HG02571 (cell line): ENCODE measurements at regions not wholly inside any gene's neighbourhood (a gene's known extent, or its start where the extent isn't known, plus 50 kb on each side); places are given as distances from the start of the nearest gene placed in this dataset.

Experiments used
- ATAC-seq: cut with Tn5 transposase; IDR thresholded peaks from one replicate; pipeline ENCODE4 v1.9.1; 2021; ENCODE audit warnings: mild to moderate bottlenecking, moderate library complexity; ENCODE audit not compliant: unreplicated experiment

DNA sequence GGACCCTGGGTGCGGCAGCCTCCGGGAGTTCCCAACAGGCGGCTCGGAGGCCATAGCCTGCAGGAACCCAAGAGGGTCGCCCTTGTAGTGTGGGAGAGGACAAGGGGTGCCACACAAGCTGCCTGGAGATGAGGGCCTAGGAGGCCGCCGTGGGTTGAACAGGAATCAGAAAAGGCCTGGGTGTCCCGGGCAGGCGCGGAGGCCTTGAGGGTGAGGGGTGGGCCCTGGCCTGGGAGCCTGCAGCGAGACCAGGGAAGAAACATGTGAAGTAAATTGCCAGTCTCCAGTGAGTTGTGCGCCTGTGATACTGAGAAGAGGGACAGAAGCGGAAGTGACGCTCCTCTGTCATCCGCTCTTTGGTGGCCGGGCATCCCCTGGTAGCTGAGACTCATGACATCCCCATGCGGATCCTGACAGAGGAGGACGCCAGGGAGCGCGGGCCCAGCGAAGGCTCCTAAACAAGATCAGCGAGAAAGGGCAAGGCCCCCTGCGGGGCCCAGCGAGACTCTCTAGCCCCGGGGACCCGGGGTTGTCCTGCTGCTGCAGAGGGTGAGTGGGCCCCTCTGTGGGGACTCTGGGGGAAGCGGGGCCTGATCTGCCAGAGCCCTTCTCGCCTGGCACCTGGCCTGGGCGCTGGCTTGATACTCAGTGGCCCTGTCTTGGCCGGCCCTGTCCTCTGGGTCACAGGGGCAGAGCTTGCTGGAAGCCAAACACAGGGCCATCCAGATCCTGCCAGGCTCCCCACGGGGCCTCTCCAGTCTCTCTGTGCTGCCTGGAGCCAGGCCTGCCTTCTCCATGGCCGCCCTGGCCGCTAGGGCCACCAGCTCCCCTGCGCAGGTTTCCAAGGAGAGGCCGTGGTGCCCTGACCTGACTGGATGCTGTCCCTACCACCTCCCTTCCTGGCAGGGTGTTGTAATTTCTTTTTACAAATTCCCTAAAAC lies 788.4 kb downstream of the TLE4 start:
- ATAC-seq, result no peak

DNA sequence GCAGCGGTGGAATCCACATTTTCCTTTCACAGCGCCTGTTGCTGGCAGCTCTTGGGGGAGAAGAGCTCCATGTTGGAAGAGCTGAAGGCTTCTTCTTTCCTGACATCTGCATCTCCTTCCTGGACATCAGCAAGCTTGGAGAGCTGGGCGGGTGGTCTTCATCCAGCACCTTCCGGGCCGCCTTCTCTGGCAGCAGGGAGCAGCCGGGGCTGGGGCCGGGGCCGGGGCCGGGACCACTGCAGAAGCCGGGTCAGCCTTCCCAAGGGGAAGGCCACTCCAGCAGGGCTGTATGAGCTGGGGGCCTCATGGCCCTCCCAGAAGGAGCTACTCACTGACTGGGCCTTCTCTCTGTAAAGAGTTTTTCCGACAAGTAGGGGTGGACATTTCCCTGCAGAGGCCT lies 787.5 kb downstream of the TLE4 start:
- ATAC-seq, result no peak

DNA sequence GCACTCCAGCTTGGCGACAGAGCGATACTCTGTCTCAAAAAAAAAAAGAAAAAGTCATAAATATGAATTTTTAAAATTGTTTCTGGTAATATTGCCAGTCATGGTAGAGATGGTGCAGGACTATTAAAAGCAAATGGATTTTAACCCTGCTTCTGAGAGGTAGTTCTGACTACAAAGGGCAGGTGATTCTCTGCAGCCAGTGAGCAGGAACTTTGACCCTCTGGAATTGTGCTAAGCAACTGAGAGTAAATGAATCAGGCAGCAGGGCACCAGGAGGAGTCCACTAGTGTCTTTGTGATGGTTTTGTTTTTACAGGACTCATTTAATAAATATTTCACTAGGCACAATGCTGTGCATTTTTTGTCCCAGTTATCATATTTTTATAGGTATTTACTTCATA lies 781.2 kb downstream of the TLE4 start:
- no peak for ATAC-seq

DNA sequence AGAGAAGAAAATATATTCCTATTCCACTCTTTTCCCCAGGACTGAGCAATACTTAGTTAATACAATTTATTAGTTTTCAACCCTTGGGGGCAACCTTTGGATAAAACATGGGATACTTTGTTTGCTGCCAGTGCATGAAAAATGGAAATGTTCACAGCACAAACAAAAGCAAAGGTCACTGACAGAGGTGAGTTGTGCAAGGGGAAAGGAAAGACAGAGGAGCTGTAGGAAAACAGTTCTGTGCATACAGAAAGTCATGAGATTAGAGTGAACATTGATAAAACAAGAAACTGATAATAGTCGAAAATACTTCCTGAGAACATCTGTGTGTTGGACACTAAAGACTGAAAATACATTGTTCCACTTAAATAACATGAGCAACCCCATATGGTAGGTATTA lies 779.8 kb downstream of the TLE4 start:
- no peak for ATAC-seq

DNA sequence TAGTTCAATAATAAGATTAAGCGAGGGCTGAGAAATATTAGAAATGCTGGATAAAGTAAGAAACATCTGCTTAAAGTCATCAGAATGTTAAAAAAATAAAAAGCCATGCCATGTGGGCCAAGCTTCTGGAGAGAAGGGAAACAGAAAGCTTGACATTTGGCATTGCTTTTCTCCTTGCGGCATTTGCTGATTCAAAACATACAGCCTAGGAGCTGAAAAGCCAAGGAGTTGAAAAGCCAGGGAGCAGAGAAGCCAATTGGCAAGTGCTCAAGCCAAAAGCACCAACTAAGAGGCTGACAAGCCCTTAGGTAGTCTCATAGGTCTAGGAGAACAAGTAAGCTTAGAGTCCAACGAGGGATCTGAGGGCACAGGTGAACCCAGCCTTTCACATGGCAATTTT lies 754.3 kb downstream of the TLE4 start:
- no peak for ATAC-seq

DNA sequence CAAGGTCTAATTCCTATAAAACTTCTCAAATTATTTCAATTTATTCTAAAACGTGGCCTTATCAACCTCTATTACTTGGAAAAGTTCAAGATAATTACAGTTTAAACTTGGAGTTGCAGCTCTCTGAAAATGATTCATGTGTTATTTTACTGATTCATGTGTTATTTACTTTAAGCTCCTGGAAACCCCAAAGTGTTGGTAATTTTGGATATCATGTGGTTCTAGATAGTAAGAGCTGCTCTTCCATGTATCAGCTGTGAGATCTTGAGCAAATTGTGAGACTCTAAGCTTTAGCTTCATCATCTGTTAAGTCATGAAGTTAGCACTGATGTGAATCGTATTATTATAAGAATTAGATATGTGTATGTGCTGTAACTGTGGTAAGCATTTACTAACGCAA lies 749.2 kb downstream of the TLE4 start:
- ATAC-seq, result no peak

DNA sequence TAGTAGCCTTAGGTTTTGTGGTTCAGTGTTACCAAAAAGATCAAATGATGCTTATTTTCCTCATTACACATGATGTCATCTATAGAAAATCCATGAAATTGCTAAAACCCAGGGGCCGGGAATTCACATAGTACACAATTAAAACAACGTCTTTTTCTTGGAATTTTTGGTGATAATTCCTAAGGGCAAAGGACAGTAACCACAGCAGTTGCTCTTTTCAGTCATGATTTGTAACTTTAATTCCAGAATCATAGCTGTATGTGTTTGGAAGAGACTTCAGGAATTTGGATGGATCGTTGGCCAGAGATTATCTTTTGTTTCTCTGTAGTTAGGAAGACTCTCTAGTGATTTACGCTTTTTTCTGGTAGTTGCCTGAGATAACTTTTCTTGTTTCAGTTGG lies 748.7 kb downstream of the TLE4 start:
- no peak for ATAC-seq

DNA sequence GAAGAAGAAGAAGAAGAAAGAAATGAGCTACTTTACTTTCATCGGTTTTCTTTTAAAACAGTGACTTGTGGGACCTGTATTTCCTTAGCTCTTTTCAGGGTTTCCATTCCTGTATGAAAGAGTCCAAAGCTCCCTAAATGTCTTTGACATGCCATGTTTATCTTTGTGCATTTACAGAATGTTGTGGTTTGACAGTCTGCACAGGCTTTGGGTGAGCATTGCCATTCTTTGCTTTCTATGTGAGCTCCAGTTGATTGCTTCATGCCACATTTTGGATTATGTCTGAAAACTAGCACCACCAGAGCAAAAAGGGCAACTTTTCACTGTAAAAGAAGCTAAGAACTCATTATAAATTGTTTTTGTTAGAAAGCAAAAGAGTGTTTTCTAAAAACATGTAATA lies 733.4 kb downstream of the TLE4 start:
- ATAC-seq, result no peak

DNA sequence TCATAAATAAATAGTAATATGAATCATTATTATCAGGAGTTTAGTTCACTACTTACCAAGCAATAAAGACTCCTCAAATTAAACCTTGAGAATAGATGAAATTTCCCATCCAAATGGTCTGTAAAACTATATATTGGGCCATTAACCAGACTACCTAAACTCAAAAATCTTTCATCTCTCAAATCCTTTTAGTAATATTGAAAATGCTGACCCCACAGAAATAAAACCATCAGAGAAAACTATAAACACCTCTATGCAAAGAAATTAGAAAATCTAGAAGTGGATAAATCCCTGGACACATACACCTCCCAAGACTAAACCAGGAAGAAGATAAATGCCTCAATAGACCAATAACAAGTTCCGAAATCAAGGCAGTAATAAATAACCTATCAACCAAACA lies 723.2 kb downstream of the TLE4 start:
- no peak for ATAC-seq

DNA sequence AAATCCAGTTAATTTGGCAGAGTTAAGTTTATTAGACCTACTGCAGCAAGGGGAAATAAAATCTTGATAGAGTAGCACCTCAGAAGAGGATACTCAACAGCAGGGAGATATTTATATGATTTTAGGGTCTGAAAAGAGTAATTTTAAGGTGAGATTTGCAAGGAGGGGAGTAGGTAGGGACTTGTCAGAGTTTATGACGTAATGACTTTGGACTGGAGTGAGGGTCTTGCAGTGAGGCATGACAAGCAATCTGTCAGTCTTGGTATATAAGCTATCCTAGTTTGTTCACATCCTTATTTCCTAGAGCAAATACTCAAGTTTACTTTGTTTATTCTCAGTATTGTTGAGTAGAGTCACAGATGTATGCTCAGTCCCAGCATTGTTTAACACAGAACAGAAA lies 722.6 kb downstream of the TLE4 start:
- no peak for ATAC-seq

DNA sequence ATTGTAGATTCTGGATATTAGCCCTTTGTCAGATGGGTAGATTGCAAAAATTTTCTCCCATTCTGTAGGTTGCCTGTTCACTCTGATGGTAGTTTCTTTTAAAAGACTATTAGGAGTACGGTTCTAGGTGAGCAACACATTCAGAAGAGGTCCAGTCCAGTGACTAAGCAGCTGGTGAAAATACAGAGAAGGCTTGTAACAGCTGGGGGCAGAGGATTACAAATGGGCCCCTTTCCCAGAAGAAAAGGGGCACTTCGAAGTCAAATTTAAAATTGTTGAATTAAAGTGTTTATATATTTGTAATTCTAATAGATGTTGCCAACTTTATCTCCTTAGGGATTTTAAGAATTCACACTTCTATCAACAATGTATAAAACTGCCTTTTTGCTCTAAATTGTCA lies 720.5 kb downstream of the TLE4 start:
- ATAC-seq, result no peak

DNA sequence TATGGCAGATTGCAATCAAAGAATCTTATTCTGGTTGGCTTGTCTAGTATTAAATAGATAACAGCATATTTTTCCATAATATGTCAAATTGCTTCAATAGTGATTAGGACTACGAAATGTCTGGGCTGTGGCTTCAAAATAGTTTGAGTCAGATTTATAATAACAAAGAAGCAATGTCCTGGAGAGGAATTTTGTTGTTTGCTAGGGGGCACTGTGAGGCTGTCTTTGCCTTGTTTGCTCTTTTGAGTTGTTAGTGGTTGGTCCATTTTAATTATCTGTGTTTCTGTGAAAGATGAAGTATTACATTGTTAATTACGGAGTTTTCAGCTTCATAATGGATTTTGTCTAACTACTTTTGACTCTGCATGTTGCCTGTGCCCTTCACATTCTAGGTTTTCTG lies 713.6 kb downstream of the TLE4 start:
- no peak for ATAC-seq

DNA sequence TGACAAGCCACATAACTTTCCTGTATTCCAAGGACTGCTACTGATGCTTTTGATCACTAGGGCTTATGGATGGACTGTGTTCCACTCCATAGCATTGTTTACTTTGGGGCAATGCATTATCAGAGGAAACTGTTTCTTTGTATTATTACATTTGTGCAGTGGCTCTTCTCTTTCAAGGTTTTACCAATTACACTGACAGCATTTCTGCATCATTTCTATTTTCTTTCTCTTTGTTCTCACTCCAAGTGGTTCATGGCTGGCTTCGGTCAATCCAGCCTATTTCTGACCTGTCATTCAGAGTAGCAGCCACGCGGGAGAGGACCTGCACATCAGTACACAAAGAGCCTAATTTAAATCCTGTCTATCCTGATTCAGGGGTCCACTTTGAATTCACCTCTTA lies 711.0 kb downstream of the TLE4 start:
- ATAC-seq, result no peak

DNA sequence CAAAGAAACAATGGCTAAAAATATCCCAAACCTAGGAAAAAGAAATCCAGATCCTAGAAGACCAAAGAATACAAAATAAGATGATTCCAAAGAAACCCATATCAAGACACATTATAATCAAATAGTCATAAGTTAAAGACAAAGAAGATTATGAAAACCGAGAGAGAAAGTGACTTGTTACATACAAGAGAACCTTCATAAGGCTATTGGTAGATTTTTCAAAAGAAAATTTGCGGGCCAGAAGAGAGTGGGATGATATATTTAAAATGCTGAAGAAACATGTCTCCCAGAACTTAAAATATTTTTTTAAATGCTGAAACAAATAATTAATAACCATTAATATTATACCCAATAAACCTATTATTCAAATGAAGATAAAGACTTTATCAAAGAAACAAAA lies 687.3 kb downstream of the TLE4 start:
- ATAC-seq, result no peak

DNA sequence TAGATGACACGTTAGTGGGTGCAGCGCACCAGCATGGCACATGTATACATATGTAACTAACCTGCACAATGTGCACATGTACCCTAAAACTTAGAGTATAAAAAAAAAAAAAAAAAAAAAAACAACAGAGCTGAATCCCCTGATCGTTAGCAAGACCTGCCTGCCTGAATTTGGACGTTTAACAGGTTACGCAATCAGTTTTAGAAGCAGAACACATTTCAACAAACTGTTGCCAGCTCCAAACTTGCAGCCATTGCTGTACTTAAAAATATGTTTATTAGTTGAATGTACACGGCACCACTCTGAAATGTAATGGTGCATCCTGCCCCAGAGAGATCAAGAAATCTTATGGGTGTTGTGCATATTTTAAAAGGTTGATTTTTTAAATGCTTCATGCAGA lies 680.0 kb downstream of the TLE4 start:
- no peak for ATAC-seq

DNA sequence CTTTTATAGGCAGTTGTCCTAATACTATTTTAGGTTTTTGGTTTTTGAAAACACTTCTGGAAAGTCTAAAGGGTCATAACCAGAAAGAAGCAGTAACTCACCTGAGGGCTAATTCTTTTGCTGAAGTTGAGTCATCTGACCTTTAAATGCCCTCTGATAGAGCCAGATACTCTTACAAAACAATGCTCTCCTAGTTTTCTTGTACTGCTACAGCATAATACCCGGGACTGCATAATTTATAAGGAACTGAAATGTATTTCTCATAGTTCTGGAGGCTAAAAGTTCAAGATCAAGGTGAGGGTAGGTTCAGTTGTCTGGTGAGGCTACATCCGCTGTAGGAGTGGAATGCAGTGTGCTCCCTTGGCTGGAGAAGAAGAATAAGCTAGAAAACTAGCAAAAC lies 670.3 kb downstream of the TLE4 start:
- no peak for ATAC-seq

DNA sequence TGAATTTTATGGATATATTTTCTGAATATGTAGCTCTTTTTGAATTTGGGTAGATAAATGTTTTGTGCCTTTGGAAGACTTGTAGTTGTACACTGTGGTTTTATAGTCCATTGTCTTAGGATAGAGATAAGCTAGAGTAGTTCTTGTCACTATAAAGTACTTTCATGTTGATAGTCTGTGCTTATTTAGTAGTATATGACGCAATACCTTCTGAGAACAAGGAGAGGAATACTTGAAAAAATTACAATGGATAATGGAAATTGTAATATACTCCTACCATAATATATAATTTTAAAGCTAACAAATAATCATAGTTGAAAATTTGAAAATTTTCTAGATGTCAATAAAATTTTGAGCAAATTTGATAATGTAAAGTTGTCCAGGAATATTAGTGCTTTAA lies 664.0 kb downstream of the TLE4 start:
- no peak for ATAC-seq

DNA sequence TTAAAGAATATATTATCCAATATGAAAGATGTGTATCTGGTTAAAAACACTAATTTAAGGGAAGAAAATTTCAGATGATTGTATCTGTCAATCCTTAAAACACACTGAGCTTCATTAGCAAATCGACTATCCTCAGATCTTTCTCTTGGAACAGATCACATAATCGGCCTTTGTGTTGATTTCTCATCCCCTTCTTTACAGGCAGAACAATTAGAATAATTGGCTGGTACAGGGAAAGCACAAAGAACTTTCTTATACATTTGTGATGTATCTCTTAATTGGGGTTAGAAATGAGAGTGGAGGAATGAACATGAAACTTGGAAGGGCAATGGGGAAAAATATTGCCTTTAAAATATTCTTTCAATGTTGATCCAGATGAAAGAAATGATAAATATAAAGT lies 662.1 kb downstream of the TLE4 start:
- no peak for ATAC-seq

DNA sequence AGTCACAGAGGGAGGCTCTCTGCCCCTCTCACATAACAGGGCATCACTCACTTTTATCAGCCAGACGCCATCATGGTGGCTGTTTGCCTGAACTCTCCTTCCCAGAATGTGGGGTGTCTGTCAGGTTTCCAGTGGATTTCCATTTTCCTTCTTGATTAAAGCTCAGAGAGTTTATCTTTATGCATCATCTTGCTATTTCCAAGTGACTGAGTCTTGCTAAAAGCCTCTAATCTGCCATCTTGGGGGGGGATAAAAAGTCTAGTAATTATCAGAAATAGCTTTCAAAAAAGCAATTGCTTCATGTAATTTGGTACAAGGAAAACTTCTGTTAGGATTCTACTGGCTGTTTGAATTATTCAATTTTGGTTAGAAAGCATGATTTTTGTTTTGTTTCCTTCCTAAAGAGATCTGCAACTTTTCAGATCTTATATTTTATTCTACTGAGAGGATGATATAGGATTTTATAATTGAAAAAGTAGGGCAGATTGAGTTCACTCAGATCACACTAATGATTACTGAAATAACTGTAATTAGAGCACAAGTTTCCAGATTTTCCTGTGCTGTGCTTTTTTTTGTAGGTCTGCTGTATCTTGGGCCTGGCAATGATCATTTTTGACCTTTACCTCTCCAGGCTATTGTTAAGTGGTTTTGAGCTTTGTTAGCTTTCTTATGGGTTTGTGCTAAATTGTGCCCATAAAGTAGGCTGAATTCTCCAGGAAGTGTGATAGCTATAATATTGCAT lies 661.5 kb downstream of the TLE4 start:
- ATAC-seq, result no peak

DNA sequence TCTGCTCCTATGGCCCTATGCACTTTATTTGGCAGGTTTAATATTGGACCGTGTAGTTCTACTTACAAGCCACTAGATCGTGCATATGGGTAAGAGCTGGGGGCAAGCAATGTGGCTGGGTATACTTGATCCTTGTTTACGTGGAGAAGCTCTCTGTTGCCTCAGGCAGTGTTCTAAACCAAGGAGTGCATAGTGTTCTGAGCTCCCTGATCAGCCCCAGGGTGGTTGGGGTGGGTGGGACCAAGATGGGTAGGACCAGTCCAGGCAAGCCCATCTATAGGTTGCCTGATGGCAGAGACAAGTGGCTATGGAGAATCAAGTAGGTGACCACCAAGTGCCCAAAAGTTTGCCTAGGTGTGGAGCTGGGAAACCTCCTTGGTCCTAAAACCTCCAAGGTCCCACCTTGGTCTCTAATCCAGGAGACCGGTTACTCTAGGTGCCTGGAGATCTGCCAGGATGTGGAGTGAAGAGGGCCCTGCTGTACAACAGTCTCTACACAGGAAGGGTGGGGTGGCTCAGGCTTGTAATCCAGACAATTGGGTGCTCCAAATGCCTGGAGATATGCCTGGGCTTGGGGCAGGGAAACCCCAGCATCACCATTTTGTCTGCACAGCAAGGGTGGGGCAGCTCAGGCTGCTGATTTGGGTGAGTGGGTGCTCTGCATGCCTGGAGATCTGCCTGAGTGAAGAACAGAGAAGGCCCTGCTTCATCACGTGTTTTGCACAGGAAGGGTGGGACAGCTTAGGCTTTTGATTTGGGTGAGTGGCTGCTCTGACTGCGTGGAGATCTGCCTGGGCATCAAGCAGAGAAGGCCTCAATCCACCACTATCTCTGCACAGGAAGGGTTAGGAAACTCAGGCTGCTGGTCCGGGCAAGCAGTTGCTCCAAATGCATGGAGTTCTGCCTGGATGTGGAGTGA lies 659.8 kb downstream of the TLE4 start:
- no peak for ATAC-seq

DNA sequence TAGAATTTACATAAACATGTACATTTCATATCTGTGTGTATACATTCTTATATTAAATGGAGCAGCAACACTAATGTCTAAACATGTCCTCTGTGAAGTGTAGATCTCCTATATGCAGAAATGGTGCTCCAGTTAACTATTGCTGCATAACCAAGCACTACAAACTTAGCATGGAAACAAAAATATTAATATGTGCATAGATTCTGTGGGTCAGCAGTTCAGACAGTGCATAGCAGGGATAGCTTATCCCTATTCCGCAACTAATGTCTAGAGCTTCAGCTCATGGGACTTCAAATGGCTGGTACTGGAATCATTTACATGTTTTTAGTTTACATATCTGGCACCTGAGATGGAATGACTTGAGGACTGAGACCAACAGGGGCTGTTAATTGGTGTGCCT lies 652.1 kb downstream of the TLE4 start:
- no peak for ATAC-seq
